H1 (cell line): ENCODE measurements at regions not wholly inside any gene's neighbourhood (a gene's known extent, or its start where the extent isn't known, plus 50 kb on each side); places are given as distances from the start of the nearest gene placed in this dataset.

Source experiments
- BCL11A ChIP-seq, 2 experiments: IDR thresholded peaks; one replicate each; pipeline ENCODE4 v1.6.1; 2011; ENCODE audit warnings: low read depth in 2 of 2, low read length in 2 of 2, mild to moderate bottlenecking in 2 of 2
- CTCF ChIP-seq, 3 experiments: IDR thresholded peaks; 1 replicate in 2 of 3; 2 replicates in 1 of 3; pipeline versions ENCODE4 v1.5.1 to v1.6.1; 2011; ENCODE audit warnings: low read length in 3 of 3, mild to moderate bottlenecking in 3 of 3, inconsistent platforms in 2 of 3, low read depth in 1 of 3, moderate library complexity in 1 of 3; ENCODE audit not compliant: insufficient read depth in 1 of 3; ENCODE audit errors: control extremely low read depth in 1 of 3
- EP300 ChIP-seq, 2 experiments: IDR thresholded peaks; 1 replicate in 1 of 2; 2 replicates in 1 of 2; pipeline ENCODE4 v1.6.1; 2011 to 2012; ENCODE audit warnings: low read depth in 2 of 2, low read length in 2 of 2, mild to moderate bottlenecking in 2 of 2, borderline replicate concordance in 1 of 2, inconsistent platforms in 1 of 2, moderate library complexity in 1 of 2
- EZH2 ChIP-seq: fragments of 200-600 bp; sonication (generic); IDR thresholded peaks from 2 replicates; pipeline ENCODE4 v1.7.1; 2012; ENCODE audit warnings: low read depth, mild to moderate bottlenecking, moderate library complexity, low read length, inconsistent platforms; ENCODE audit not compliant: severe bottlenecking
- GABPA ChIP-seq: IDR thresholded peaks from 2 replicates; pipeline ENCODE4 v1.6.1; 2011; ENCODE audit warnings: mild to moderate bottlenecking, low read length, moderate library complexity, borderline replicate concordance; ENCODE audit not compliant: insufficient read depth
- HDAC6 ChIP-seq: IDR thresholded peaks from one replicate; pipeline ENCODE4 v1.7.1; 2012; ENCODE audit warnings: low read depth, mild to moderate bottlenecking, inconsistent platforms, low read length, moderate library complexity
- KDM1A ChIP-seq: fragments of 200-600, 300-600 bp; sonication (generic); IDR thresholded peaks from 2 replicates; pipeline ENCODE4 v1.7.1; 2016; ENCODE audit warnings: mild to moderate bottlenecking, low read length, borderline replicate concordance
- MAFK ChIP-seq: IDR thresholded peaks from 2 replicates; pipeline ENCODE4 v1.6.1; 2012; ENCODE audit warnings: low read depth, mild to moderate bottlenecking, improper control_type of control experiment, low read length
- NRF1 ChIP-seq: IDR thresholded peaks from 2 replicates; pipeline ENCODE4 v1.6.1; 2011; ENCODE audit warnings: mild to moderate bottlenecking, low read depth, low read length, improper control_type of control experiment
- SIN3A ChIP-seq, 2 experiments: IDR thresholded peaks in 1 of 2; conservative IDR thresholded peaks in 1 of 2; 2 replicates each; pipeline ENCODE4 v1.6.1; 2011 to 2012; ENCODE audit warnings: low read length in 2 of 2, improper control_type of control experiment in 1 of 2, low read depth in 1 of 2, mild to moderate bottlenecking in 1 of 2
- YY1 ChIP-seq: IDR thresholded peaks from 2 replicates; pipeline ENCODE4 v1.6.1; 2011; ENCODE audit warnings: low read depth, mild to moderate bottlenecking, low read length

- no peak for TF ChIP-seq YY1
- TF ChIP-seq EP300 (IDR thresholded peaks at IDR 0.05; ENCODE audit: borderline replicate concordance in 1 of 2, low read depth in 2 of 2, low read length in 2 of 2): no peak
- no peak for TF ChIP-seq CTCF (IDR thresholded peaks at IDR 0.05; ENCODE audit: control extremely low read depth in 1 of 3, insufficient read depth in 1 of 3, low read depth in 1 of 3, low read length in 3 of 3)
- TF ChIP-seq GABPA: no peak
- TF ChIP-seq HDAC6: no peak
- no peak for TF ChIP-seq NRF1
- TF ChIP-seq BCL11A (IDR thresholded peaks at IDR 0.05; ENCODE audit: low read depth in 2 of 2, low read length in 2 of 2): no peak
- TF ChIP-seq EZH2: no peak
- TF ChIP-seq MAFK: no peak
- TF ChIP-seq SIN3A (conservative IDR thresholded peaks at IDR 0.05 in 1 of 2, IDR thresholded peaks at IDR 0.05 in 1 of 2; ENCODE audit: low read depth in 1 of 2, low read length in 2 of 2): no peak
- TF ChIP-seq KDM1A: no peak
Measured at GRCh38 chr6:9936551-9936950, 478.3 kb downstream of the TFAP2A start.
